Stomach (tissue), 4 donors: ENCODE measurements at regions not wholly inside any gene's neighbourhood (a gene's known extent, or its start where the extent isn't known, plus 50 kb on each side); places are given as distances from the start of the nearest gene placed in this dataset.

Source experiments
- CTCF ChIP-seq, 7 experiments: fragments of 450-650 bp in 4 of 7; fragments of 200-600 bp in 3 of 7; sonication (generic) in 3 of 7; IDR thresholded peaks; one replicate each; pipeline ENCODE4 v1.5.1; 2016 to 2019; ENCODE audit warnings: antibody characterized with exemption in 7 of 7, control low read depth in 2 of 7, mild to moderate bottlenecking in 1 of 7
- POLR2AphosphoS5 ChIP-seq, 3 donors: sonication (generic); formaldehyde crosslinking; IDR thresholded peaks; one replicate each; pipeline ENCODE4 v1.6.1; 2016; ENCODE audit warnings: antibody characterized with exemption in 3 of 3

- TF ChIP-seq CTCF (IDR thresholded peaks at IDR 0.05) (no peak), POLR2AphosphoS5 (IDR thresholded peaks at IDR 0.05) (no peak)
These were observed 189.4 kb downstream of the MATN1 start for GRCh38 chr1:30533796-30534550.
